HG03103 (cell line): ENCODE measurements at regions not wholly inside any gene's neighbourhood (a gene's known extent, or its start where the extent isn't known, plus 50 kb on each side); places are given as distances from the start of the nearest gene placed in this dataset.
"Not testable (repeated sequence)": the region's sequence is repeated elsewhere in the genome, so short reads cannot be mapped to it uniquely, and the experiment has no call there.

ENCODE experiments used
- ATAC-seq: cut with Tn5 transposase; IDR thresholded peaks from one replicate; pipeline ENCODE4 v1.9.1; 2021; ENCODE audit warnings: low read depth; ENCODE audit not compliant: unreplicated experiment

DNA sequence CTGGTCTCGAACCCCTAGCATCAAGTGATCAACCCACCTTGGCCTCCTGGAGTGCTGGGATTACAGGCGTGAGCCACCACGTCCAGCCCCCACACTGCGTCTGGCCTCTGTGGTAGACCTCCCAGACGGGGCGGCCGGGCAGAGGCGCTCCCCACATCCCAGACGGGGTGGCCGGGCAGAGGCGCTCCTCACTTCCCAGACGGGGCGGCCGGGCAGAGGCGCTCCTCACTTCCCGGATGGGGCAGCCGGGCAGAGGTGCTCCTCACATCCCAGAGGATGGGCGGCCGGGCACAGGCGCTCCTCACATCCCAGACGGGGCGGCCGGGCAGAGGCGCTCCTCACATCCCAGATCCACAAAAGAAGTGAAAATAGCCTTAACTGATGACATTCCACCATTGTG is 1891.0 kb upstream of the CDH9 start:
- not testable (repeated sequence) for ATAC-seq

DNA sequence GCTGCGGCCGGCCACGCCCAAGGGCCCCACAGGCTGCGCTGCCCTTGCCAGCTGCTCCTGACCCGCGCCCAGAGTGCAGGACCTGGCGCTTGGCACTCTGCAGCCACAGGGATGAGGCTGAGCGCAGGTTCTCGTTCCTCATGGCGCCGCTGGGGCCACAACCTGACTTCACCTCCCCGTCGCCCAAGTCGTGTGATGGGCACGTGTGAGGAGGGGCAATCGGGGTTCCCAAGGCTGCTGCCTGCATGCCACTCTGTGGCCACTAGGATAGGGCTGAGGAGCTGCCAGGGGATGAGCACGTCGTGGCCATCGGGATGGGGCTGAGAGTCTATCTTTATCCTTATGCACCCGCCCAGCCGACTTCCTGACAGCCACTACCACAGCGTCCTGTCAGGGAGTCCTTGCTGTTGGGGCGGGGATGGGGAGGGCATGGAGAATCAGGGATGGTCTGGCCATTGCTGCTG is 1890.0 kb upstream of the CDH9 start:
- ATAC-seq: not testable (repeated sequence)

DNA sequence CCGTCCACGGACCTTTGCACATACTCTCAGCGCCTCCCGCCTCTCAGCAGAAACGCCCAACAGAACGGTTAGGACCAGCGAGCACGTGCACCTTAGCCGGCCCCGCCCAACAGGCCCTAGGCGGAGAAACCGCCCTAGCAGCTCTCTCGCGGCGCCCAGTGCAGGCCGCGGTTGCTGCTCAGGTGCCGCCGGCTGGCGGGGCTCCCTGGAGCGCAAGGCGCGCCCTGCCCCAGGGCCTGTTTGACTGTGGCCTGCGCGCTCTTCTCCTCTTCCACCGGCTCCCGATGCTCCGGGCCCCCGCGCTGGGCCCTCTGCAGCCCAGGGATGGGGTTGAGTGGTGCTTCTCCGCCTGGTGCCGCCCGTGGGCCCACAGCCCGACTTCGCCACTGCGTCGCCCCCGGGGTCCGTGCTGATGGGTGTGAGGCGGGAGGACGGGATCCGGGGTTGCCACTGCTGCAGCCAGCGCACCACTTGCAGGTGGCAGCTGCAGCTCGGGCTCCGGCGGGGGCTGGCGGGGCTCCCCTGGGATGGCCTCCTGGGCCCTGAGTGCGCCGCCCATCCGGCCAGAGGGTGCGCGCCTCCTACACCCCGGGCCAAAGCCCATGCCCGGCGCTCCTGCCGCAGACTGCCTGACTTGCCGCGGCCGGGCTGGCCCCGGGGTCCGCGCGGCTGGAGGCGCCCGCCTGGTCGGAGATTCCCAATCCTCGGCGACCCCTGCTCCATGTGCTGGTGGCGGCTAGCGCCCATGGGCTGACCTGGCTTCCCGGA is 1889.4 kb upstream of the CDH9 start:
- ATAC-seq: no peak

DNA sequence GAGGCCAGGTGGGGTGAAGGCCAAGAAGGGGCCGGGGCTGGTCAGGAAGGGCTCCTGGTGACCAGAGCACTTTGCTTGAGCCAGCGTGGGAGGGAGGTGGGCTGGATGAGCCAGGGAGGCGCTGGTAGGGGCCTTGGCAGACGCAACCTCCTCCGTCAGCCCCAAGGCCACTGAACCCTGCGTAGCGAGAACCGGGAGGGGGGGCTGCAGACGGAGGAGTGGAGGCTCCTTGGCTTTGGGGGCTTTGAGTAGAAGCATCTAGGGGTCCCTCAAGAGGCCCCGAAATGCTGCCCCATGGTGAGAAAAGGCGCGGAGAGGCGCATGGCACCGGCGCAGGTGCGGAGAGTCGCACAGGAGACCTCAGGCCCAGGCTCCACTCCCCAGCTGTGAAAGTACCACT is 1888.0 kb upstream of the CDH9 start:
- ATAC-seq: no peak

DNA sequence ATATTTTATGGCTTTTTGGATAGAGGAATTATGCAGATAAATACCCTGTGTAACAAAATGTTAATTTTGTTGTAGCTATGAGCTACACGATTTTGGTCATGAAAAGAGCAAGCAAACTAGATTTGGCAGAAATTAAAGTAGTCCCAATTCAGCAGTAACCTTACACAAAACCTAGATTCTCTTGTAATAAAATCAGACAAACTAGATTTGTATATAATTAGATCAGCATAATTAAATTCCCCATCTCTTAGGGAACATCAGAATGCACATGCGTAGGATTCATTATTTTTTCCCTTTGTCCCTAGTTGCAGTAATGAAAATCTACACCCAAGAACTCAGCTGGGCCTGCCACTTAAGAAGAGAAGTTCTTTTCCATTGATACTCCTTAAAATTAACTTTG is 1879.2 kb upstream of the CDH9 start:
- no peak for ATAC-seq

DNA sequence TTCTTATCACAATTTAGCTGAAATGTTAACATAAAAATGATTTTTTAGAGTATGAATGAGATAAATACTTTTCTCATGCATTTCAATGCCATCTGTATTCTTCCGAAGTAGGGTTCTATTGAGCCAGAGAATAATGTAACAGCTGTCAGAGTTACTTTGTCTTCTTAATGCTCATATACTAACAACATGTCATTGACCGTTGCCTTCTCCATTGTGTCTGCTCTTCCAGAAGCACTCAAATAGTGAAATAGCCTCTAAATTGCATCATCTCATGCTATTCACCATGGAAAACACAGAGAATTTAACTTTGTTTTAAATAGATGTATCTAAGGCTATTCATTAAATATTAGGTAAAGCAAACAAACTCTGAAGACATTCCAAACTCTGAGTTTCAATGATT is 1875.9 kb upstream of the CDH9 start:
- no peak for ATAC-seq

DNA sequence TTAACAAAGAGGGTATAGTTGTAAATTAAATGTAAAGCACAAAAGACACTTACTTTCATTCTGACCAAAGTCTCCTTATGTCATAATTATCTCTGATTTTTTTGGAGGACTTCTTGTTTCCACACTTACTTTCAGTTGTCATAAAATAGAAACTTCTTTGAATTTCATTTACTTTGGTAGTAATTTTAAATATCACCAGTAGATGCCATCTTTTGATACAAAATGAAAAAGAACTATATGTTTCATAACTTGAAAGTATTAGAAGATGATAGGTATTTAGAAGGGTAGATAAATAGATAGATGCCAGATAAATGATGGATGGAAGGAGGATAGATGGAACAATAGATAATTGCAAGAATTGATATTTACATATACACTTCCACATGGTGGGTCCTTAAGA is 1865.3 kb upstream of the CDH9 start:
- ATAC-seq: no peak

DNA sequence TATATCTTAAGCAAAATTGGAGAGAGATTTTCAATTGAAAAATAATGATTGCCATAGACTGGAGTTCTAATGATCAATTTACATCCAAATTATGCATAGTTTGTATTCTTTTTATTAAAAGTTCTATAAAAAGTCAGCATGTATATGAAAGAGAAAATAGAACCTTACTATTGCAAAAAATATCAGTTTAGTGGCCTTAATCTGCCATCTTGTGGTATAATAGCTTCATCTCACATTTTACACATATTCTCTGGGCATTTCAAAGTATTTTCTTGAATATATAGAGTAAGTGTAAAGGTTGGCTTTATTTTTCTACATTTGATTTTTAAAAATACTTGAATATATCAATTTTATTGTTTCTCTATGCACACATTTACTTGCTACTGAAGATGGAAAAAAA is 1858.6 kb upstream of the CDH9 start:
- ATAC-seq: no peak

DNA sequence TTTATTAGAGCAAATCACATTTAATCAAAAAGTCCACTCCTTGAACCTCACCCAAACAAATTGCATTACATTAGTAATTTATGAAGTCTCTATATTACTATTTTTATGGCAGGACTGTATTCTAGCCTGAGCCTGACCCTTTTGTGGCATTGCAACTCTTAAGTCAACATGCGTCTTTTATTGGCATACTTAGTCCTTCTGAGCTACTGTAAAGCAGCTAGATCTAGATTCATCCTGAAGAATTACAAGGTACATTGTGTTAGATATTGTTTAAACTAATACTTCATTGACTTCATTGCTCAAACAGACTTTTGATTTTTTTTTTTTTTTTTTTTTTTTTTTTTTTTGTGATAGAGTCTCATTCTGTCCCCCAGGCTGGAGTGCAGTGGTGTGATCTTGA is 1842.5 kb upstream of the CDH9 start:
- ATAC-seq: no peak

DNA sequence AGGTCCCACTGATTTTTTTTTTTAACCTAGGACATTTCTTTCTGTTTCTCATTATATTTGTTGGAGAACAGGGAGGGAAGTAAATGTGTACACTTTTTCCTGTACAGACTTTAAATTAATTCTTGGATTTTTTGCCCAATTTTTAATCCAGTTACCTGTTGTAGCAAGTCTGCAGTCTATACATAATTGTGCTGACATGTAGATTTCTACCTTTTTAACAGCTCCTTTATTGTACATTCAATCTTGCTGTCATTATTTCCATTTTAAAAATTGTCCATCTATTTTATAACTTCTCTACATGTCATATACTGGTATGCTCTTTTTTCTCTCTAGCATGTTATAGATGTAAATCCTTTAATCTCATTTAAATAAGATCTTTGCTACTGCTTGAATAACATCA is 1838.7 kb upstream of the CDH9 start:
- no peak for ATAC-seq

DNA sequence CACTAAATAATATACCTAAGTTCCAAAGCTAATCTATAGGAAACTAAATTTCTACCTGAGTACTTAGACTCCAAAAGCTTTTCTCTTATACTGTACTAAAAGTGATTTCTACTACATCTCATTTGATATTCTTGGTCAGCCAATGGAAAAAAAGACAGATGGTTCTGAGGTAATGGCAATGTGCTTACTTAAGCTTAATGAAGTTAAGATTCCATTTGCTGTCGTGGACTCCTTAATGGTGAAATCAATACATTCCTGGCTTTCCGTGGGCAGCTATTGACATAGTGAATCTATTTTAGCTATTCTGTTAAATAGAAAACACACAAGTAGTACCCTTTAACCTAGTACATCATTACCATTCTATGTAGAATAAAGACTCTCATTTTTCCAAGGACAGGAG is 1825.6 kb upstream of the CDH9 start:
- no peak for ATAC-seq

DNA sequence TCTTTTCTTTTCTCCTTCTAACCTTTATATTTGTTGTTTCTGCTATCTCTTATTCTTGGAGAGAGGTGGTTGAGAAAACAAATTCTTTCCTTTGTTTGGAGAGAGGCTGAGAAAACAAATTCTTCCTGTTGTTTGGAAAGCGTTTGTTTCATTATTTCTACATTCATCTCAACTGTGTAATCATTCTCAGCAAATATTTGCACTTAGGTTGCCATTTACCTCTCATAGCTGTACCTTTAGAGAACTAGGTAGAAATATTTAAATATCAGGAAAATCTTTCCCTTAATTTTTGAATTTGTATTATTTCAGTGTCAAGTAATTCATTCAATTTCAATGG is 1824.4 kb upstream of the CDH9 start:
- ATAC-seq: no peak

DNA sequence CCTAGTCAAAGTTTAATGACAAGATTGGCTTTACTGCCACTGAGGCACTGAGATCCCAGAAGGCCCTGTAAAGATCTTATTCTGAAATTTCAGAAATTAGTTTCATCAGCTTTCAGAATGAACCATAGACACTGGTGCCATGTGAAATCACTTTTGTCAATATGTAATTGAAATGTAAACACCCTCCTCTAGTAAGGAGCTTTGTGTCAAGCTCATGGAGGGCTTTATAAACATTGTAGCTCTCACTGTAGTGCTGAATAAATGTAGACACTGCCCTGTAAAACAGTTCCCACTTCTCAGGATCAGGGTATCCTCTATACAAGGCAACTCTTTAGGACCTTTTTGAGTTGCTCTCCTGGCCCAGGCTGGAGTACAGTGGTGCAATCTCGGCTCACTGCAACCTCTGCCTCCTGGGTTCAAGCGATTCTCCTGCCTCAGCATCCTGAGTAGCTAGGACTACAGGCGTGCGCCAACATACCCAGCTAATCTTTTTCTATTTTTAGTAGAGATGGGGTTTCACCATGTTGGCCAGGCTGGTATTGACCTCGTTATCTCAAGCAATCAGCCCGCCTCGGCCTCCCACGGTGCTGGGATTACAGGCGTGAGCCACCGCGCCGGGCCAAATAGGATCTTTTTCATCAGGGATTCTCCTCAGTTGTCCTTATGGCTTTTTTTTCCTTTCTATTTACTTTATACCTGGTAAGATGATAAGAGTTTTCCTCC is 1823.9 kb upstream of the CDH9 start:
- ATAC-seq: no peak

DNA sequence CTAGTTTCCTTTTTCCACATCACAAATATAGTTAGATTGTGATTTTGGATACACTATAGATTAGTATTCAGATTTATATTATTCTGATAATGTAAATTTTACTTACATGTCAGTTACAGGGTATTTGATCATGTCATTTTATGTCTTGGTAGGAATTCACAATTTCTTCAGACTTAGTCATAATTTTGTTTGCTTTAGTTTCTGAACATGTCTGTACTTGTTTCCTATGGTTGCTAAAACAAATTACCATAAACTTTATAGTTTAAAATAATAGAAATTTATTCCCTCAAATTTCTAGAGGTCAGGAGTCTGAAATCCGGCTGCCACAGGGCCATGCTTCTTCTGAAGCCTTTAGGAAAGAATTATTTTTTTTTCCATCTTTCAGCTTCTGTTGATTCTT is 1817.2 kb upstream of the CDH9 start:
- ATAC-seq: no peak

DNA sequence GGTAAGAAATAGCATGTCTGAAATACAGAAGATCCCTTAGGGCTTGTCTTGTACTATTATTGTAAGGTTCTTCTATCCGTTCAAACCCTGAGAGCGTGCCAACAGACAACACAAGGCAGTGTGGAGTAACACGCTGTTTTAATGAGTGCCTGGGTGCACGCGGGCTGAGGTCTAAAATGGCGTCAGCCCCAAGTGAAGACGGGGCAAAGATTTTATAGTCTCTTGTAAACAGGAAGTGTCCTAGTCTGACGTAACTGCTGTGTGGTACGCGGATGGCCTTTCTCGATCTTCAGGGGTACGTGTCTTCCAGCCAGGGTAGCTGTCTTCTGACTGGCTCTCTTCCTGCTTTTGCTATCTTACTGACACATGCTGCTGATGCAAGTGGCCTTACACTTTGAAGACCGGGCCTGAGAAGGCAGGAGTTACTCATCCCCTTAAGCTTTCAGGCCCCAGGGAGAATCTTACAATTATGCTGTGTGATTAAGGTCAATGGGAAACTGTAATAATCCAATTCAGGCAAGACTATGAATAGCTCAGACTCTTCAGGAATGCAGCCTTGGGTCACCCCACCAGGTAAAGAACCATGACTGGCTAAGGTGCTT is 1812.0 kb upstream of the CDH9 start:
- no peak for ATAC-seq

DNA sequence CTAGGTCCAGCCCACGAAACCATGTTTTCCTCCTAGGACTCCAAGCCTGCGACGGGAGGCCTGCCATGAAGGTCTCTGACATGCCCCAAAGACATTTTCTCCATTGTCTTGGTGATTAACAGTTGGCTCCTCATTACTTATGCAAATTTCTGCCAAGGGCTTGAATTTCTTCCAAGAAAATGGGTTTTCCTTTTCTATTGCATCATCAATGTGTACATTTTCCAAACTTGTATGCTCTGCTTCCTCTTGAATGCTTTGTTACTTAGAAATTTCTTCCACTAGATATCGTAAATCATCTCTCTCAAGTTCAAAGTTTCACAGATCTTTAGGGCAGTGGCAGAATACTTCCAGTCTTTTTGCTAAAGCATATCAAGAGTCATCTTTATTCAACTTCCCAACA is 1792.7 kb upstream of the CDH9 start:
- ATAC-seq: no peak

DNA sequence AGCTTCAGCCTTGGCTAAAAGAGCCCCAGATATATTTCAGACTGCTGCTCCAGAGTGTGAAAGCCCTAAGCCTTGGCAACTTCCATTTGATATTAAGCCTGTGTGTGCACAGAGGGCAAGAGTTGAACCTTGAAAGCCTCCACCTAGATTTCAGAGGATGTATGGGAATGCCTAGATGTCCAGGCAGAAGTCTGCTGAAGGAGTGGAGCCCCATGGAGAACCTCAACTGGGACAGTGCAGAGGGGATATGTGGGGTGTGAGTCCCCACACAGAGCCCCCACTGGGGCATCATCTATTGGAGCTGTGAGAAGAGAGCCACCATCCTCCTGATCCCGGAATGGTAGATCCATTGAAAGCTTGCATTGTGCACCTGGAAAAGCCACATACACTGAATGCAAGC is 1784.8 kb upstream of the CDH9 start:
- no peak for ATAC-seq

DNA sequence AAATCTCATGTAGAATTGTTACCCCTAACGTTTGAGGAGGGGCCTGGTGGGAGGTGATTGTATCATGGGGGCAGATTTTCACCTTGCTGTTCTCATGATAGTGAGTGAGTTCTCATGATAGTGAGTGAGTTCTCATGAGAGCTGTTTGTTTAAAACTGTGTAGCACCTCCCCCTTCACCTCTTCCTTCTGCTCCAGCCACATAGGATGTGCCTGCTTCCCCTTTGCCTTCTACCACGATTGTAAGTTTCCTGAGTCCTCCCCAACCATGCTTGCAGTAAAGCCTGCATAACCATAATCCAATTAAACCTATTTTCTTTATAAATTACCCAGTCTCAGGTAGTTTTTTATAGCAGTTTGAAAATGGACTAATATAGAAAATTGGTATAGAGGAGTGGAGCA is 1783.7 kb upstream of the CDH9 start:
- no peak for ATAC-seq

DNA sequence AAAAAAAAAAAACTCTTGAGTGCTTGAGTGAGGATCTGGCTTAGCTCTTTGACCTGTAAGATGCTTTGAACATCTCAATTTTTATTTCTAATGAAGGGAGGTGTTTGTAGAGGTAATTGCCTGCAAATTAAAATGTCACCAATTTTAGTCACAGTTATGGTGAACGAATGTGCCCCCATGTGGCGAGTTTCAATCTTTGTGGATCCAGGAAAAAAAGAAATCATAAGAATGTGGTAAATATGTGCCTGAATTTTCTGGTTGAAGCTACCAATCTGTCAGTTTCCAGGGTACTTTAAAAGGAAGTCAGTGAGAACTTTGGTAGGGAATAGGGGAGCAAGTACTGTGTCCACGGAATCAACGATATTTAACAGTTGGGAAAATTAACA is 1772.4 kb upstream of the CDH9 start:
- ATAC-seq: no peak

DNA sequence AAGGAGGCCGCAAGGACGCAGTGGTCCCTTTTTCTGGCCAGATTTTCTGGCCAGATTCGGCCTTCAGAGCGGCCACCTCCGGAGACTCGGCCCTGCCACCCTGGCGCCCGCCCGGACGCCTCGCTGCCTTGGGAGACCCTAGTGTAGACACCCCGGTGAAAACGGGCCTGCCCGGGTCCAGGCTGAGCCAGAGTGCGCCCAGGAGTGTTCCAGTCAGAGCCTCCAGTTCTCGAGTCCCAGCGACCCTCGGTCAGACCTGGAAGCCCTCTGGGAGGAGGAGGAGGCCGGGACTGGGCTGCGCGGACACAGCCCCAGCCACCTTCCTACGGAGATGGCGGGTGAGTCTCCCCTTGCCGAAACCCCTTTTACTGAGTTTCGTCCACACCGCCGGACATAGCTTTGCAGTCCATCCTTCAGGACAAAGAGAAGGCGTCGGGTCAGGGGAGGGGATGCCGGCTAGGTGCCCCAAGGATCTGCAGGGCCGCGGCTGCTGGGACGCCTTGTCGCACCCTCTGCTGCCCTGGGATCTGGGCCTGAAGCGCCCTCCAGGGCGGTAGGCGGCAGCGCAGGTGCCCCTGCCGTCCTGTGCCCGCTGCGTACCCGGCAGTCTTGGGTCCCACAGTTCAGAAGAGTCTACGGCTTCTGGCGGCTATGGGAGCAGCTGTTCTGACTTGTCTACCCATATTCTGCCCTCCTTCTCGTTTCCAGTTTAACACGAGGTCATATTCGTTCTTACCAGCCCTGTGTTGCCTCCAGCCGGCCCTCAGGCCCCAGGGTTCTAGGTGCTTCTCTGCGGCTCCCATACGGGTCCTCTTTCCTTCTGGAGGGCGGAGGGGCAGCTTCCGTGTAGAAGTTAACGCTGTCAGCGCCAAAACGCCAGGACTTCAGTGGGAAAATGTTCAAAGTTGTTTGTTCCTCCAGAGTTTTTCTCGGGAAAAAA is 1771.7 kb upstream of the CDH9 start:
- no peak for ATAC-seq
